Lung (tissue), 11 donors: ENCODE measurements at regions not wholly inside any gene's neighbourhood (a gene's known extent, or its start where the extent isn't known, plus 50 kb on each side); places are given as distances from the start of the nearest gene placed in this dataset.
"Not testable (repeated sequence)": the region's sequence is repeated elsewhere in the genome, so short reads cannot be mapped to it uniquely, and the experiment has no call there.

Experiments used
- ATAC-seq: fragments of 200-7000 bp; cut with Tn5 transposase; one replicate; pipeline ENCODE4 v1.9.1; 2020; ENCODE audit warnings: moderate number of reproducible peaks; ENCODE audit not compliant: insufficient read depth, low FRiP score
- DNase-seq, 3 donors: peaks; one replicate each; pipeline ENCODE4 v3.0.0-alpha.2; 2013 to 2017
- H3K27ac ChIP-seq, 2 donors: one replicate each; pipeline ENCODE4 v1.5.1; 2013; ENCODE audit warnings: mild to moderate bottlenecking in 2 of 2, moderate library complexity in 2 of 2, control low read depth in 1 of 2, inconsistent platforms in 1 of 2, low read depth in 1 of 2, low read length in 1 of 2
- H3K27me3 ChIP-seq, 3 donors: one replicate each; pipeline ENCODE4 v1.5.1; 2013; ENCODE audit warnings: low read length in 2 of 3; ENCODE audit not compliant: control insufficient read depth in 3 of 3, insufficient read depth in 3 of 3
- H3K36me3 ChIP-seq, 4 donors: one replicate each; pipeline ENCODE4 v1.5.1; 2013; ENCODE audit warnings: low read length in 4 of 4, mild to moderate bottlenecking in 1 of 4, moderate library complexity in 1 of 4; ENCODE audit not compliant: control insufficient read depth in 4 of 4, insufficient read depth in 4 of 4
- H3K4me1 ChIP-seq, 5 donors: one replicate each; pipeline ENCODE4 v1.5.1; 2013; ENCODE audit warnings: low read length in 5 of 5, mild to moderate bottlenecking in 2 of 5, moderate library complexity in 1 of 5; ENCODE audit not compliant: control insufficient read depth in 5 of 5, insufficient read depth in 5 of 5
- H3K4me3 ChIP-seq: one replicate; pipeline ENCODE4 v1.5.1; 2013; ENCODE audit warnings: mild to moderate bottlenecking, control low read depth, moderate library complexity
- H3K9ac ChIP-seq, 2 donors: one replicate each; pipeline ENCODE4 v1.5.1; 2013; ENCODE audit warnings: low read length in 2 of 2, control low read depth in 1 of 2; ENCODE audit not compliant: insufficient read depth in 1 of 2
- H3K9me3 ChIP-seq, 4 donors: one replicate each; pipeline ENCODE4 v1.5.1; 2013; ENCODE audit warnings: low read length in 3 of 4, mild to moderate bottlenecking in 1 of 4, moderate library complexity in 1 of 4; ENCODE audit not compliant: control insufficient read depth in 4 of 4, insufficient read depth in 3 of 4
- WGBS, 2 donors: extraction: QIAGEN DNeasy Blood & Tissue Kit; methylation state at CpG; one replicate each; pipeline ENCODE4 v1.1.7; 2013; 5-methylcytosine and 5-hydroxymethylcytosine counted together
- TF ChIP-seq, protein P1 (sequence below): IDR thresholded peaks from 2 replicates; pipeline ENCODE4 v1.5.1; 2012; ENCODE audit warnings: mild to moderate bottlenecking; ENCODE audit errors: control extremely low read depth, extremely low read depth
- donor health status: control.
- donor health status: control.
- donor health status: Bipolar disorder and iron deficiency.
- donor health status: healthy.
- donor health status: DM: yes; HTN: yes; CAD: no.

DNA sequence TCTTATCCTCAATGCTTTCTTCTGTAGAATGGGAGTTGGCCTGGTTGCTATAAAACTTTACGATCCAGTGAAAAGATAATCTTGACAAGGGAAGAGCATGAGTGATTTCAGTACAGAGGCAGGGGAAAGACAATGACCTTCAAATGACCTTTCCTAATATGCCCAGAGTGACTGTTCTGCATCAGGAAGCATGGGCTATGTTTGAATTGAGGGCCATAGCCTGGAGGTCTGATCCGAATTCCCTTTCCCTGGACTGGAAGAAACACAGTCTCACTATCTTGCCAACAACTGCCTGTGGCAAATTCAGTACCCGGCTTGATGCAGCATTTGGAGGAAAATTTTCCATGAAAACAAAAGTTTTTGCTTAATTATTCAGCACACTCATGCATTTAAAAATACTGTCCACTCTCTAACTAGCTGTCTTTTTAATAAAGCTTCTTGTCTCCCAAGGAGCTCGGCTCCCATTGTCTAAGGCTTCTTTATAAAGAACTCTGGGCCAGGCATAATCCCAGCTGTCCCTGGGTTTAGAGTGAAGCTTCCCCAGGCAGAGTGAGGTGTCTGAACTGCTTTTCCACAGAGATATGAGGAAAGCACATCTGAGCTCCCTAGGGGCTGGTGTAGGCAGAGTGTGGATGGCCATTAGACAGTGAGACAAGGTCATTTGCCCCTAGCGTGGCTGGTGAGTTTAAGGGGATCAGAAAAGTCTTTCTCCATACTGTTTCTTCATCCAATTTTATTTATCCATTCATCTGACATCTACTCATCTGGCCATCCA lies 132.7 kb upstream of the CADM1 start:
- peaks cover 0 to 6% (median 5%) of the 10 kb centered on the region in 3 donors for H3K27me3 ChIP-seq
- no peak for DNase-seq

DNA sequence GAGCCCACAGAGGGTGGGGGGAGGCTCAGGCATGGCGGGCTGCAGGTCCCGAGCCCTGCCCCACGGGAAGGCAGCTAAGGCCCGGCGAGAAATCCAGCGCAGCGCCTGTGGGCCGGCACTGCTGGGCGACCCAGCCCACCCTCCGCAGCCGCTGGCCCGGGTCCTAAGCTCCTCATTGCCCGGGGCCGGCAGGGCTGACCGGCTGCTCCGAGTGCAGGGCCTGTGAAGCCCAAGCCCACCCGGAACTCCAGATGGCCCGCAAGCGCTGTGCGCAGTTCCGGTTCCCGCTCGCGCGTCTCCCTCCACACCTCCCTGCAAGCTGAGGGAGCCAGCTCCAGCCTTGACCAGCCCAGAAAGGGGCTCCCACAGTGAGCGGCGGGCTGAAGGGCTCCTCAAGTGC lies 129.8 kb upstream of the CADM1 start:
- H3K9me3 ChIP-seq, H3K27ac ChIP-seq, ATAC-seq, H3K27me3 ChIP-seq, H3K9ac ChIP-seq, H3K36me3 ChIP-seq, H3K4me1 ChIP-seq, DNase-seq, H3K4me3 ChIP-seq: not testable (repeated sequence)
- WGBS, 2 donors: 96 to 97% methylated on average over 27 of the region's 27 CpGs

More for the DNA sequence above, 132.7 kb upstream of the CADM1 start:
- Histone ChIP-seq H3K4me3 (no peak overlapping the region), H3K9ac (no peak overlapping the region), H3K36me3 (no peaks in the 10 kb centered on the region), H3K9me3 (no peaks in the 10 kb centered on the region), H3K27ac (no peak overlapping the region), H3K4me1 (no peaks in the 10 kb centered on the region)
- no peak for ATAC-seq
- WGBS, 2 donors: 83 to 86% methylated on average over 5 of the region's 5 CpGs
- TF ChIP-seq, protein P1, sequence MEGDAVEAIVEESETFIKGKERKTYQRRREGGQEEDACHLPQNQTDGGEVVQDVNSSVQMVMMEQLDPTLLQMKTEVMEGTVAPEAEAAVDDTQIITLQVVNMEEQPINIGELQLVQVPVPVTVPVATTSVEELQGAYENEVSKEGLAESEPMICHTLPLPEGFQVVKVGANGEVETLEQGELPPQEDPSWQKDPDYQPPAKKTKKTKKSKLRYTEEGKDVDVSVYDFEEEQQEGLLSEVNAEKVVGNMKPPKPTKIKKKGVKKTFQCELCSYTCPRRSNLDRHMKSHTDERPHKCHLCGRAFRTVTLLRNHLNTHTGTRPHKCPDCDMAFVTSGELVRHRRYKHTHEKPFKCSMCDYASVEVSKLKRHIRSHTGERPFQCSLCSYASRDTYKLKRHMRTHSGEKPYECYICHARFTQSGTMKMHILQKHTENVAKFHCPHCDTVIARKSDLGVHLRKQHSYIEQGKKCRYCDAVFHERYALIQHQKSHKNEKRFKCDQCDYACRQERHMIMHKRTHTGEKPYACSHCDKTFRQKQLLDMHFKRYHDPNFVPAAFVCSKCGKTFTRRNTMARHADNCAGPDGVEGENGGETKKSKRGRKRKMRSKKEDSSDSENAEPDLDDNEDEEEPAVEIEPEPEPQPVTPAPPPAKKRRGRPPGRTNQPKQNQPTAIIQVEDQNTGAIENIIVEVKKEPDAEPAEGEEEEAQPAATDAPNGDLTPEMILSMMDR: no peak

DNA sequence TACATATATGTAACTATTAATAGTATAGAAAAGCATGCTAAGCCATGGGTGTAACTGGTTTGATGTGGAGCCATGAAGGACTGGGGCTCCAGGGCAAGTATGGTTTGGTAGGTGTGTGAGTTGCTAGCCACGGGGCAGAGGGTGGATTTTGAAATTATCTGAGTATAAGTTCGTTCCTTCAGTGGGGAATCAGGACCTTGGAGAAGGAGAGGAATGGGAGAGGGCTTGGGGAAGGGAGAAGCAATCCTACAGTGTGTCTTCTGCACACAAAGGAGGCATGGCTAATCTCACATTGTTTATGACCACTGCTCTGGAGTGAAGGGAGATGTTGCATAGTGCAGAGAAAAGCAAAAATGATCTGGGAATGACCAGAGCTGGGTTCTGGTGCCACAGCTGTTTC lies 127.8 kb upstream of the CADM1 start:
- DNase-seq (no peak), ATAC-seq (no peak)
- Histone ChIP-seq H3K27me3 (no peaks in the 10 kb centered on the region), H3K27ac (no peak overlapping the region), H3K9ac (no peak overlapping the region), H3K4me1 (peaks cover 0 to 9% (median 0%) of the 10 kb centered on the region in 5 donors), H3K9me3 (peaks cover 0 to 3% (median 0%) of the 10 kb centered on the region in 4 donors), H3K36me3 (no peaks in the 10 kb centered on the region), H3K4me3 (no peak overlapping the region)
- TF ChIP-seq, protein P1: no peak
- 81 to 90% methylated on average over 2 of the region's 2 CpGs for WGBS, 2 donors

DNA sequence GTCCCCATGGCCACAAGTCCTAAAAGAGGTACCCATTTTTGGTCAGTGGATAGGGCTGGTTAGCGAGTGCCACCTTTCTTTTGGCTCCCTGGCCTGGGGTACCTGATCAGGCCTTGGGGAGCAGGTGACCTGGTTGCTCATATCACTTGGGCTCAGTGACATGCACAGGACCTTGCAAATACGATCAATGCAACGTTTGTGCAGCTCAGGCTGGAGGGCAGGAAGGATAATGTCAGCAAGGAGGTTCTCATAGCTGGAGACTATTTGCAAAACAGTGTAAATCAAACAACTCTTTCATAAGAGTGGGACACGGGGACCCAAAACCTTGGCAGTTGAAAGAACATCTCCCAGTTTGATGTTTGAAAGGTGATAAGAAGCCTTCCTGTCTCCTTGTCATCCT lies 127.4 kb upstream of the CADM1 start:
- Histone ChIP-seq H3K4me1 (peaks cover 0 to 9% (median 0%) of the 10 kb centered on the region in 5 donors), H3K9ac (no peak overlapping the region), H3K27ac (no peak overlapping the region), H3K27me3 (no peaks in the 10 kb centered on the region), H3K4me3 (no peak overlapping the region), H3K36me3 (no peaks in the 10 kb centered on the region), H3K9me3 (peaks cover 0 to 3% (median 0%) of the 10 kb centered on the region in 4 donors)
- WGBS, 2 donors: 75 to 84% methylated on average over 4 of the region's 4 CpGs
- TF ChIP-seq, protein P1: no peak
- ATAC-seq: no peak
- no peak for DNase-seq
